ENCODE measurements at regions not wholly inside any gene's neighbourhood (a gene's known extent, or its start where the extent isn't known, plus 50 kb on each side); places are given as distances from the start of the nearest gene placed in this dataset.

GRCh38 chr12:89206390-89206789, 145.9 kb downstream of the DUSP6 start:
- H3K79me1 ChIP-seq (ENCODE audit: low read length), result no peaks in the 10 kb centered on the region
- H2BK5ac ChIP-seq (ENCODE audit: low read depth, low read length, poor library complexity), result no peak overlapping the region
- no peak overlapping the region for H3K9ac ChIP-seq (ENCODE audit: low read length)
- no CpG with 5 or more reads among the region's 1 CpG for WGBS (ENCODE audit: extremely low coverage, insufficient coverage, insufficient read length)
- no peak for DNase-seq
- no peak overlapping the region for H4K91ac ChIP-seq (ENCODE audit: low read depth, low read length)
- no peak overlapping the region for H3K4ac ChIP-seq (ENCODE audit: low read depth, low read length)
- no peaks in the 10 kb centered on the region for H3K27me3 ChIP-seq (ENCODE audit: insufficient read depth, low read length)
- H2AFZ ChIP-seq (ENCODE audit: insufficient read depth, low read length, poor library complexity), result no peak overlapping the region
- H4K8ac ChIP-seq (ENCODE audit: low read depth, low read length), result no peak overlapping the region
- H3K18ac ChIP-seq (ENCODE audit: low read length), result no peak overlapping the region
- no peak overlapping the region for H3K23ac ChIP-seq (ENCODE audit: low read length)
- H3K4me2 ChIP-seq (ENCODE audit: low read length), result no peak overlapping the region
- H2BK12ac ChIP-seq (ENCODE audit: low read length), result no peak overlapping the region
- no peaks in the 10 kb centered on the region for H3K4me1 ChIP-seq (ENCODE audit: control insufficient read depth in 1 of 2, insufficient read depth in 2 of 2, low read length in 2 of 2)
- no peaks in the 10 kb centered on the region for H3K79me2 ChIP-seq (ENCODE audit: control insufficient read depth, insufficient read depth, low read length, poor library complexity)
- H4K12ac ChIP-seq (ENCODE audit: low read depth, low read length), result no peak overlapping the region
- no peak overlapping the region for H3K4me3 ChIP-seq (ENCODE audit: low read depth, low read length)
- H3K14ac ChIP-seq (ENCODE audit: low read length), result no peak overlapping the region
- H3K36me3 ChIP-seq (ENCODE audit: control insufficient read depth in 1 of 2, insufficient read depth in 2 of 2, low read length in 2 of 2), result peaks cover 0 to 2% of the 10 kb centered on the region in 2 experiments
- no peak overlapping the region for H2BK120ac ChIP-seq (ENCODE audit: insufficient read depth, low read length, poor library complexity)
- no peaks in the 10 kb centered on the region for H3K9me3 ChIP-seq (ENCODE audit: insufficient read depth, low read depth, low read length)
- no peak overlapping the region for H3K27ac ChIP-seq (ENCODE audit: low read depth, low read length)
- H2AK5ac ChIP-seq (ENCODE audit: low read length), result no peak overlapping the region

GRCh38 chr12:89205517-89205916, 146.8 kb downstream of the DUSP6 start:
- Histone ChIP-seq H3K27ac (ENCODE audit: low read depth, low read length) (no peak overlapping the region), H4K91ac (ENCODE audit: low read depth, low read length) (no peak overlapping the region), H2AK5ac (ENCODE audit: low read length) (no peak overlapping the region), H2AFZ (ENCODE audit: insufficient read depth, low read length, poor library complexity) (no peak overlapping the region), H3K18ac (ENCODE audit: low read length) (no peak overlapping the region), H2BK120ac (ENCODE audit: insufficient read depth, low read length, poor library complexity) (no peak overlapping the region), H2BK5ac (ENCODE audit: low read depth, low read length, poor library complexity) (no peak overlapping the region), H4K12ac (ENCODE audit: low read depth, low read length) (no peak overlapping the region), H3K4me2 (ENCODE audit: low read length) (no peak overlapping the region), H3K4ac (ENCODE audit: low read depth, low read length) (no peak overlapping the region), H3K23ac (ENCODE audit: low read length) (no peak overlapping the region), H3K9me3 (ENCODE audit: insufficient read depth, low read depth, low read length) (no peaks in the 10 kb centered on the region), H3K14ac (ENCODE audit: low read length) (no peak overlapping the region), H4K8ac (ENCODE audit: low read depth, low read length) (no peak overlapping the region), H3K36me3 (ENCODE audit: control insufficient read depth in 1 of 2, insufficient read depth in 2 of 2, low read length in 2 of 2) (peaks cover 0 to 2% of the 10 kb centered on the region in 2 experiments), H3K4me1 (ENCODE audit: control insufficient read depth in 1 of 2, insufficient read depth in 2 of 2, low read length in 2 of 2) (no peaks in the 10 kb centered on the region), H3K79me2 (ENCODE audit: control insufficient read depth, insufficient read depth, low read length, poor library complexity) (no peaks in the 10 kb centered on the region), H2BK12ac (ENCODE audit: low read length) (no peak overlapping the region), H3K27me3 (ENCODE audit: insufficient read depth, low read length) (no peaks in the 10 kb centered on the region), H3K4me3 (ENCODE audit: low read depth, low read length) (no peak overlapping the region), H3K9ac (ENCODE audit: low read length) (no peak overlapping the region), H3K79me1 (ENCODE audit: low read length) (no peaks in the 10 kb centered on the region)
- WGBS (ENCODE audit: extremely low coverage, insufficient coverage, insufficient read length), result no CpG with 5 or more reads among the region's 2 CpGs
- no peak for DNase-seq

- Histone ChIP-seq H3K27me3 (ENCODE audit: insufficient read depth, low read length) (no peaks in the 10 kb centered on the region), H3K79me1 (ENCODE audit: low read length) (no peaks in the 10 kb centered on the region), H3K23ac (ENCODE audit: low read length) (no peak overlapping the region), H3K79me2 (ENCODE audit: control insufficient read depth, insufficient read depth, low read length, poor library complexity) (no peaks in the 10 kb centered on the region), H3K36me3 (ENCODE audit: control insufficient read depth in 1 of 2, insufficient read depth in 2 of 2, low read length in 2 of 2) (peaks cover 0 to 2% of the 10 kb centered on the region in 2 experiments), H3K9me3 (ENCODE audit: insufficient read depth, low read depth, low read length) (no peaks in the 10 kb centered on the region), H2BK5ac (ENCODE audit: low read depth, low read length, poor library complexity) (no peak overlapping the region), H3K27ac (ENCODE audit: low read depth, low read length) (no peak overlapping the region), H2BK120ac (ENCODE audit: insufficient read depth, low read length, poor library complexity) (no peak overlapping the region), H3K4ac (ENCODE audit: low read depth, low read length) (no peak overlapping the region), H3K4me1 (ENCODE audit: control insufficient read depth in 1 of 2, insufficient read depth in 2 of 2, low read length in 2 of 2) (no peaks in the 10 kb centered on the region), H3K4me2 (ENCODE audit: low read length) (no peak overlapping the region), H3K18ac (ENCODE audit: low read length) (no peak overlapping the region), H2AK5ac (ENCODE audit: low read length) (no peak overlapping the region), H4K91ac (ENCODE audit: low read depth, low read length) (no peak overlapping the region), H4K12ac (ENCODE audit: low read depth, low read length) (no peak overlapping the region), H3K4me3 (ENCODE audit: low read depth, low read length) (no peak overlapping the region), H2AFZ (ENCODE audit: insufficient read depth, low read length, poor library complexity) (no peak overlapping the region), H3K14ac (ENCODE audit: low read length) (no peak overlapping the region), H2BK12ac (ENCODE audit: low read length) (no peak overlapping the region), H3K9ac (ENCODE audit: low read length) (no peak overlapping the region), H4K8ac (ENCODE audit: low read depth, low read length) (no peak overlapping the region)
- DNase-seq, result no peak
- no CpG with 5 or more reads among the region's 1 CpG for WGBS (ENCODE audit: extremely low coverage, insufficient coverage, insufficient read length)
These were observed 149.2 kb downstream of the DUSP6 start for GRCh38 chr12:89203144-89203543.

- no peak overlapping the region for H2AFZ ChIP-seq (ENCODE audit: insufficient read depth, low read length, poor library complexity)
- H3K14ac ChIP-seq (ENCODE audit: low read length), result no peak overlapping the region
- H2BK12ac ChIP-seq (ENCODE audit: low read length), result no peak overlapping the region
- H2BK120ac ChIP-seq (ENCODE audit: insufficient read depth, low read length, poor library complexity), result no peak overlapping the region
- no peak overlapping the region for H3K4me2 ChIP-seq (ENCODE audit: low read length)
- no peak overlapping the region for H3K27ac ChIP-seq (ENCODE audit: low read depth, low read length)
- H2BK5ac ChIP-seq (ENCODE audit: low read depth, low read length, poor library complexity), result no peak overlapping the region
- H3K4ac ChIP-seq (ENCODE audit: low read depth, low read length), result no peak overlapping the region
- no peak overlapping the region for H4K91ac ChIP-seq (ENCODE audit: low read depth, low read length)
- no peaks in the 10 kb centered on the region for H3K79me1 ChIP-seq (ENCODE audit: low read length)
- no peak overlapping the region for H2AK5ac ChIP-seq (ENCODE audit: low read length)
- H3K18ac ChIP-seq (ENCODE audit: low read length), result no peak overlapping the region
- H3K23ac ChIP-seq (ENCODE audit: low read length), result no peak overlapping the region
- H3K4me3 ChIP-seq (ENCODE audit: low read depth, low read length), result no peak overlapping the region
- H3K9me3 ChIP-seq (ENCODE audit: insufficient read depth, low read depth, low read length), result no peaks in the 10 kb centered on the region
- DNase-seq, result no peak
- H4K8ac ChIP-seq (ENCODE audit: low read depth, low read length), result no peak overlapping the region
- H4K12ac ChIP-seq (ENCODE audit: low read depth, low read length), result no peak overlapping the region
- H3K36me3 ChIP-seq (ENCODE audit: control insufficient read depth in 1 of 2, insufficient read depth in 2 of 2, low read length in 2 of 2), result peaks cover 0 to 2% of the 10 kb centered on the region in 2 experiments
- H3K27me3 ChIP-seq (ENCODE audit: insufficient read depth, low read length), result no peaks in the 10 kb centered on the region
- no peaks in the 10 kb centered on the region for H3K4me1 ChIP-seq (ENCODE audit: control insufficient read depth in 1 of 2, insufficient read depth in 2 of 2, low read length in 2 of 2)
- H3K79me2 ChIP-seq (ENCODE audit: control insufficient read depth, insufficient read depth, low read length, poor library complexity), result no peaks in the 10 kb centered on the region
- H3K9ac ChIP-seq (ENCODE audit: low read length), result no peak overlapping the region
These were observed 152.1 kb downstream of the DUSP6 start for GRCh38 chr12:89200217-89200616.

Data from trophoblast cell (in vitro differentiated cells and primary cell).